ENCODE measurements at regions not wholly inside any gene's neighbourhood (a gene's known extent, or its start where the extent isn't known, plus 50 kb on each side); places are given as distances from the start of the nearest gene placed in this dataset.

GRCh38 chr16:86303787-86304678, 206.3 kb upstream of the FOXF1 start:
- no peaks in the 10 kb centered on the region for H3K36me3 ChIP-seq (ENCODE audit: control insufficient read depth, insufficient read depth, low read length)
- POLR2A ChIA-PET, result interaction anchor here (0.6 kb wide), 1 partner anchor 323 kb away, joined by 3 read pairs; no protein-coding TSS in a partner anchor
- no peak overlapping the region for H3K27ac ChIP-seq (ENCODE audit: low read length)
- in situ Hi-C loops (cut with HindIII; ENCODE audit: low pct_unique_long_range_greater_than_20kb, low sequenced_read_pairs) (no loop called here), intact Hi-C loops (cut with micrococcal nuclease; ENCODE audit: unreplicated experiment) (no loop called here)
- no TSS peak for BruUV-seq (replicated peaks)
- TF ChIP-seq TCF7L2 (IDR thresholded peaks at IDR 0.05; ENCODE audit: low read depth, low read length), result no peak
- TF ChIP-seq SIN3A (IDR thresholded peaks at IDR 0.05; ENCODE audit: borderline replicate concordance, insufficient read depth, low read depth, low read length), result no peak
- no peak for TF ChIP-seq REST (IDR thresholded peaks at IDR 0.05; ENCODE audit: insufficient read depth in 1 of 2, low read depth in 2 of 2, low read length in 1 of 2)
- no peak for TF ChIP-seq POLR2AphosphoS5 (IDR thresholded peaks at IDR 0.05; ENCODE audit: low read depth, low read length)
- TF ChIP-seq CTCF (IDR thresholded peaks at IDR 0.05), result no peak
- DNase-seq (ENCODE audit: low read depth, low spot score), result no peak
- CTCF ChIA-PET, result no interaction called here
- H3K9me3 ChIP-seq (ENCODE audit: control insufficient read depth, insufficient read depth, low read depth, low read length), result no peaks in the 10 kb centered on the region
- H3K4me1 ChIP-seq (ENCODE audit: control insufficient read depth, insufficient read depth, low read length), result no peaks in the 10 kb centered on the region
- no peak overlapping the region for H3K4me3 ChIP-seq (ENCODE audit: low read depth in 2 of 2, low read length in 2 of 2)
- no peaks in the 10 kb centered on the region; the same call in none of the 2 replicates for H3K27me3 ChIP-seq (ENCODE audit: control insufficient read depth, insufficient read depth, low read length)
- ATAC-seq, result no peak

GRCh38 chr16:86304868-86305267, 205.5 kb upstream of the FOXF1 start:
- H3K36me3 ChIP-seq (ENCODE audit: control insufficient read depth, insufficient read depth, low read length), result no peaks in the 10 kb centered on the region
- no TSS peak for BruUV-seq (replicated peaks)
- intact Hi-C loops (cut with micrococcal nuclease; ENCODE audit: unreplicated experiment) (no loop called here), in situ Hi-C loops (cut with HindIII; ENCODE audit: low pct_unique_long_range_greater_than_20kb, low sequenced_read_pairs) (no loop called here)
- no peaks in the 10 kb centered on the region; the same call in none of the 2 replicates for H3K27me3 ChIP-seq (ENCODE audit: control insufficient read depth, insufficient read depth, low read length)
- no peak for ATAC-seq
- no peaks in the 10 kb centered on the region for H3K9me3 ChIP-seq (ENCODE audit: control insufficient read depth, insufficient read depth, low read depth, low read length)
- no peaks in the 10 kb centered on the region for H3K4me1 ChIP-seq (ENCODE audit: control insufficient read depth, insufficient read depth, low read length)
- no peak overlapping the region for H3K27ac ChIP-seq (ENCODE audit: low read length)
- POLR2A ChIA-PET, result no interaction called here
- no peak for TF ChIP-seq POLR2AphosphoS5 (IDR thresholded peaks at IDR 0.05; ENCODE audit: low read depth, low read length)
- no peak overlapping the region for H3K4me3 ChIP-seq (ENCODE audit: low read depth in 2 of 2, low read length in 2 of 2)
- no peak for DNase-seq (ENCODE audit: low read depth, low spot score)
- CTCF ChIA-PET, result no interaction called here

- ATAC-seq (no peak), DNase-seq (ENCODE audit: low read depth, low spot score) (no peak)
- Histone ChIP-seq H3K36me3 (ENCODE audit: control insufficient read depth, insufficient read depth, low read length) (no peaks in the 10 kb centered on the region), H3K4me3 (ENCODE audit: low read depth in 2 of 2, low read length in 2 of 2) (no peak overlapping the region), H3K27ac (ENCODE audit: low read length) (no peak overlapping the region), H3K9me3 (ENCODE audit: control insufficient read depth, insufficient read depth, low read depth, low read length) (no peaks in the 10 kb centered on the region), H3K27me3 (ENCODE audit: control insufficient read depth, insufficient read depth, low read length) (no peaks in the 10 kb centered on the region; the same call in none of the 2 replicates), H3K4me1 (ENCODE audit: control insufficient read depth, insufficient read depth, low read length) (no peaks in the 10 kb centered on the region)
- in situ Hi-C loops (cut with HindIII; ENCODE audit: low pct_unique_long_range_greater_than_20kb, low sequenced_read_pairs), result no loop called here
- intact Hi-C loops (cut with micrococcal nuclease; ENCODE audit: unreplicated experiment), result no loop called here
- CTCF ChIA-PET, result no interaction called here
- BruUV-seq (replicated peaks), result no TSS peak
- no peak for TF ChIP-seq CTCF (IDR thresholded peaks at IDR 0.05)
- no peak for TF ChIP-seq SIN3A (IDR thresholded peaks at IDR 0.05; ENCODE audit: borderline replicate concordance, insufficient read depth, low read depth, low read length)
- TF ChIP-seq REST (IDR thresholded peaks at IDR 0.05; ENCODE audit: insufficient read depth in 1 of 2, low read depth in 2 of 2, low read length in 1 of 2), result no peak
- no peak for TF ChIP-seq POLR2AphosphoS5 (IDR thresholded peaks at IDR 0.05; ENCODE audit: low read depth, low read length)
- POLR2A ChIA-PET, result no interaction called here
Observed at GRCh38 chr16:86305440-86305839, 204.9 kb upstream of the FOXF1 start.

Measured in Panc1 (cell line).